ENCODE measurements at regions not wholly inside any gene's neighbourhood (a gene's known extent, or its start where the extent isn't known, plus 50 kb on each side); places are given as distances from the start of the nearest gene placed in this dataset.

GRCh38 chr1:181352695-181353094 lies 130.6 kb upstream of the CACNA1E start:
- intact Hi-C loops (cut with micrococcal nuclease) = no loop called here
- no peak for TF ChIP-seq CTCF (IDR thresholded peaks at IDR 0.05)
- Mint-ChIP-seq H3K27me3 (no peaks in the 10 kb centered on the region), H3K36me3 (ENCODE audit: low read depth) (no peaks in the 10 kb centered on the region), H3K4me3 (no peak overlapping the region), H3K27ac (no peak overlapping the region), H3K9me3 (no peaks in the 10 kb centered on the region), H3K4me1 (ENCODE audit: low read depth) (no peaks in the 10 kb centered on the region)
- DNase-seq = no peak
- no peak for ATAC-seq
- ChIA-PET POLR2A (no interaction called here), CTCF (no interaction called here)

- no peak for TF ChIP-seq CTCF (IDR thresholded peaks at IDR 0.05)
- Mint-ChIP-seq H3K27me3 (no peaks in the 10 kb centered on the region), H3K27ac (no peak overlapping the region), H3K4me1 (ENCODE audit: low read depth) (no peaks in the 10 kb centered on the region), H3K36me3 (ENCODE audit: low read depth) (no peaks in the 10 kb centered on the region), H3K9me3 (no peaks in the 10 kb centered on the region), H3K4me3 (no peak overlapping the region)
- ATAC-seq = no peak
- no peak for DNase-seq
- POLR2A ChIA-PET = no interaction called here
- intact Hi-C loops (cut with micrococcal nuclease) = no loop called here
- CTCF ChIA-PET = no interaction called here
Measured at GRCh38 chr1:181353526-181353925, 129.8 kb upstream of the CACNA1E start.

- no peak for DNase-seq
- CTCF ChIA-PET = no interaction called here
- no peak for ATAC-seq
Measured at GRCh38 chr1:181354865-181355264, 128.5 kb upstream of the CACNA1E start.

GRCh38 chr1:181356505-181357340 lies 126.6 kb upstream of the CACNA1E start:
- POLR2A ChIA-PET = interaction anchor here (1.1 kb wide), 1 partner anchor 11 kb away, joined by 3 read pairs; no protein-coding TSS in a partner anchor
- no peak for ATAC-seq
- DNase-seq = no peak
- TF ChIP-seq CTCF (IDR thresholded peaks at IDR 0.05) = no peak
- no peaks in the 10 kb centered on the region for H3K27me3 Mint-ChIP-seq
- no peaks in the 10 kb centered on the region for H3K9me3 Mint-ChIP-seq
- H3K4me1 Mint-ChIP-seq (ENCODE audit: low read depth) = no peaks in the 10 kb centered on the region
- H3K27ac Mint-ChIP-seq = no peak overlapping the region
- intact Hi-C loops (cut with micrococcal nuclease) = no loop called here
- no peak overlapping the region for H3K4me3 Mint-ChIP-seq
- CTCF ChIA-PET = interaction anchor here (0.9 to 2.2 kb wide), 2 partner anchors 15 to 68 kb away, joined by 3 to 7 read pairs; no protein-coding TSS in a partner anchor
- H3K36me3 Mint-ChIP-seq (ENCODE audit: low read depth) = no peaks in the 10 kb centered on the region

More at GRCh38 chr1:181354865-181355264, 128.5 kb upstream of the CACNA1E start:
- no peaks in the 10 kb centered on the region for H3K27me3 Mint-ChIP-seq
- H3K9me3 Mint-ChIP-seq = no peaks in the 10 kb centered on the region
- intact Hi-C loops (cut with micrococcal nuclease) = no loop called here
- no peak overlapping the region for H3K27ac Mint-ChIP-seq
- POLR2A ChIA-PET = no interaction called here
- no peaks in the 10 kb centered on the region for H3K36me3 Mint-ChIP-seq (ENCODE audit: low read depth)
- H3K4me3 Mint-ChIP-seq = no peak overlapping the region
- H3K4me1 Mint-ChIP-seq (ENCODE audit: low read depth) = no peaks in the 10 kb centered on the region
- TF ChIP-seq CTCF (IDR thresholded peaks at IDR 0.05) = no peak

- TF ChIP-seq CTCF (IDR thresholded peaks at IDR 0.05) = no peak
- H3K9me3 Mint-ChIP-seq = no peaks in the 10 kb centered on the region
- no peak for ATAC-seq
- H3K36me3 Mint-ChIP-seq (ENCODE audit: low read depth) = no peaks in the 10 kb centered on the region
- no peak overlapping the region for H3K4me3 Mint-ChIP-seq
- POLR2A ChIA-PET = no interaction called here
- H3K27me3 Mint-ChIP-seq = no peaks in the 10 kb centered on the region
- no peaks in the 10 kb centered on the region for H3K4me1 Mint-ChIP-seq (ENCODE audit: low read depth)
- DNase-seq = no peak
- intact Hi-C loops (cut with micrococcal nuclease) = no loop called here
- no peak overlapping the region for H3K27ac Mint-ChIP-seq
- CTCF ChIA-PET = interaction anchor here (1.1 kb wide), 1 partner anchor 28 kb away, joined by 3 read pairs; no protein-coding TSS in a partner anchor
Measured at GRCh38 chr1:181359012-181359411, 124.3 kb upstream of the CACNA1E start.

Data from activated CD8-positive, alpha-beta T cell treated with anti-CD3 and anti-CD28 coated beads for 36 hours (primary cell).